ENCODE measurements at regions not wholly inside any gene's neighbourhood (a gene's known extent, or its start where the extent isn't known, plus 50 kb on each side); places are given as distances from the start of the nearest gene placed in this dataset.
"Not testable (repeated sequence)": the region's sequence is repeated elsewhere in the genome, so short reads cannot be mapped to it uniquely, and the experiment has no call there.

GRCh38 chr14:61602003-61602732 lies 93.1 kb upstream of the HIF1A start:
- DNase-seq, result peak; percentile 71

- DNase-seq, result peak; percentile 77
Measured at GRCh38 chr14:61602733-61603077, 92.6 kb upstream of the HIF1A start.

GRCh38 chr14:61603736-61604135 lies 91.6 kb upstream of the HIF1A start:
- no peak for DNase-seq

GRCh38 chr14:61607570-61608244 lies 87.6 kb upstream of the HIF1A start:
- DNase-seq, result peak; percentile 80

- DNase-seq, result peak; percentile 69
Measured at GRCh38 chr14:61608245-61609165, 86.8 kb upstream of the HIF1A start.

GRCh38 chr14:61609191-61609843 lies 86.0 kb upstream of the HIF1A start:
- peak; percentile 92 for DNase-seq

- no peak for DNase-seq
Measured at GRCh38 chr14:61609884-61610283, 85.4 kb upstream of the HIF1A start.

- DNase-seq, result no peak
Measured at GRCh38 chr14:61610900-61611299, 84.4 kb upstream of the HIF1A start.

- DNase-seq, result no peak
Measured at GRCh38 chr14:61611880-61612630, 83.3 kb upstream of the HIF1A start.

- DNase-seq, result not testable (repeated sequence)
Measured at GRCh38 chr14:61613006-61613405, 82.3 kb upstream of the HIF1A start.

GRCh38 chr14:61614693-61615092 lies 80.6 kb upstream of the HIF1A start:
- no peak for DNase-seq

- no peak for DNase-seq
Measured at GRCh38 chr14:61615743-61616523, 79.4 kb upstream of the HIF1A start.

GRCh38 chr14:61616524-61617185 lies 78.7 kb upstream of the HIF1A start:
- DNase-seq, result no peak

- DNase-seq, result no peak
Measured at GRCh38 chr14:61618448-61618847, 76.9 kb upstream of the HIF1A start.

GRCh38 chr14:61619494-61619893 lies 75.8 kb upstream of the HIF1A start:
- DNase-seq, result no peak

- no peak for DNase-seq
Measured at GRCh38 chr14:61620130-61620946, 75.0 kb upstream of the HIF1A start.

- no peak for DNase-seq
Measured at GRCh38 chr14:61621444-61621843, 73.9 kb upstream of the HIF1A start.

- no peak for DNase-seq
Measured at GRCh38 chr14:61622051-61622450, 73.3 kb upstream of the HIF1A start.

GRCh38 chr14:61623927-61624326 lies 71.4 kb upstream of the HIF1A start:
- DNase-seq, result no peak

- DNase-seq, result peak; percentile 65
Measured at GRCh38 chr14:61625165-61625564, 70.1 kb upstream of the HIF1A start.
